ENCODE measurements at regions not wholly inside any gene's neighbourhood (a gene's known extent, or its start where the extent isn't known, plus 50 kb on each side); places are given as distances from the start of the nearest gene placed in this dataset.

DNA sequence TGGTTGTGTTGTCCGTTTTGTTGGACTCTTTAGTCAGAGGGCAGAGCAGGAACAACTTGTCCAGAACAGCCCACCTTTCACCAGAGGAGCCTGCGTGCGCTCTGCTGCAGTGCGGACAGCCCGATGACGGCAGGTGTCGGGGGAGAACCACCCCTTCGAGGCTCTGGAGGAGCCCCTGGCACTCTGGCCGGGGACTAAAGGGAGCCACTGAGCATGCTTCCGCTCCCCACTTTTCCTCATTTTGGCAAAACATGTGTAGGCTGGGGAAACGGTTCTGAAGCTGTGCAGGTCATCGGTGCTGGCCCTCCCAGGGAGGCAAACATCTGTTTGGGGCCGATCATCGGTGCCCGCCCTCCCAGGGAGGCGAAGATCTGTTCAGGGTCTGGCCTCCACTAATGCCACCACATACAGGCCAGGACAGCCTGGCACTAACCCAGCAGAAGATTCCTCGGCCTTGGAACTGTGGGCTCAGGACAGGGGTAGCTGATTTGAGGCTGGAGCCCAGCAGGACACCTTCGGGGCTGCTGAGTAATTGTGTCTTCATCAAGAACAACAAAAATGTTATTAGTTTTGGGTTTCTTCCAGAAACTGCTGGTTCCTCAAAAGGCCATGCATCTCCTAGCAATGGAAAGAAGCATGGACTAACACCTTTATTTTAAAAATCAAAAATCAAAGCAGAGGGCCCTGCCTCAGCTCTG, 124.4 kb upstream of the TCERG1L start:
- H3K27ac ChIP-seq: no peak overlapping the region
- peaks cover 6% of the 10 kb centered on the region for H3K27me3 ChIP-seq (replicated peaks; ENCODE audit: insufficient read depth)
- intact Hi-C loops (cut with DNase I): no loop called here
- H3K4me1 ChIP-seq (replicated peaks): no peaks in the 10 kb centered on the region
- no peaks in the 10 kb centered on the region for H3K9me3 ChIP-seq
- H3K36me3 ChIP-seq: no peaks in the 10 kb centered on the region
- DNase-seq (ENCODE audit: low spot score): no peak
- no peak overlapping the region for H3K4me3 ChIP-seq
- WGBS: 72% methylated on average over 18 of the region's 18 CpGs
- TF ChIP-seq POLR2A (IDR thresholded peaks at IDR 0.05) (no peak), POLR2AphosphoS5 (IDR thresholded peaks at IDR 0.05) (no peak)
- TF ChIP-seq, protein P1, sequence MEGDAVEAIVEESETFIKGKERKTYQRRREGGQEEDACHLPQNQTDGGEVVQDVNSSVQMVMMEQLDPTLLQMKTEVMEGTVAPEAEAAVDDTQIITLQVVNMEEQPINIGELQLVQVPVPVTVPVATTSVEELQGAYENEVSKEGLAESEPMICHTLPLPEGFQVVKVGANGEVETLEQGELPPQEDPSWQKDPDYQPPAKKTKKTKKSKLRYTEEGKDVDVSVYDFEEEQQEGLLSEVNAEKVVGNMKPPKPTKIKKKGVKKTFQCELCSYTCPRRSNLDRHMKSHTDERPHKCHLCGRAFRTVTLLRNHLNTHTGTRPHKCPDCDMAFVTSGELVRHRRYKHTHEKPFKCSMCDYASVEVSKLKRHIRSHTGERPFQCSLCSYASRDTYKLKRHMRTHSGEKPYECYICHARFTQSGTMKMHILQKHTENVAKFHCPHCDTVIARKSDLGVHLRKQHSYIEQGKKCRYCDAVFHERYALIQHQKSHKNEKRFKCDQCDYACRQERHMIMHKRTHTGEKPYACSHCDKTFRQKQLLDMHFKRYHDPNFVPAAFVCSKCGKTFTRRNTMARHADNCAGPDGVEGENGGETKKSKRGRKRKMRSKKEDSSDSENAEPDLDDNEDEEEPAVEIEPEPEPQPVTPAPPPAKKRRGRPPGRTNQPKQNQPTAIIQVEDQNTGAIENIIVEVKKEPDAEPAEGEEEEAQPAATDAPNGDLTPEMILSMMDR (IDR thresholded peaks at IDR 0.05): no peak

DNA sequence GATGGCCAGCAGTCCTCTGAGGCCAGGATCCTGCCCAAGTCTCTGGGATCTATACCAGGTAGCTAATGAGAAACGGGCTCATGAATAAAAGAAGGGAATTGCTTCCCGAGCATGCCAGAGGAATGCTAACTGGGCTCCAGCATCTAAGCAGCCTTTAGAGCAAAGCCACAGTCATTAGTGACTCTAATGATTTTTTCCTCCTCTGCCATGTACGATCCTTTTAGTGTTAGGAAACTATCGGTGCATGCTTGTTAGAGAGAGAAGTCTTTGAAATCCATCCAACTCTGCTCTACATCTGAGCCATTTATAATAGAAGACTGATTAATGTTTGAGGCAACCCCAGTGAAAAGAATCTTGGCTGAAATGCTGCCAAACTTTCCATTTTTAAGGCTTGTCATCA, 124.9 kb upstream of the TCERG1L start:
- DNase-seq (ENCODE audit: low spot score): no peak
- Histone ChIP-seq H3K27ac (no peak overlapping the region), H3K4me1 (replicated peaks) (no peaks in the 10 kb centered on the region), H3K9me3 (no peaks in the 10 kb centered on the region), H3K4me3 (no peak overlapping the region), H3K27me3 (replicated peaks; ENCODE audit: insufficient read depth) (peaks cover 6% of the 10 kb centered on the region), H3K36me3 (no peaks in the 10 kb centered on the region)
- intact Hi-C loops (cut with DNase I): no loop called here
- TF ChIP-seq POLR2AphosphoS5 (IDR thresholded peaks at IDR 0.05): no peak
- TF ChIP-seq POLR2A (IDR thresholded peaks at IDR 0.05): no peak
- TF ChIP-seq, protein P1 (IDR thresholded peaks at IDR 0.05): no peak
- WGBS: 13% methylated on average over 4 of the region's 4 CpGs

GRCh38 chr10:131437556-131438475, 126.3 kb upstream of the TCERG1L start:
- no peak overlapping the region for H3K27ac ChIP-seq
- H3K4me3 ChIP-seq: no peak overlapping the region
- TF ChIP-seq, protein P1 (IDR thresholded peaks at IDR 0.05): no peak
- TF ChIP-seq POLR2AphosphoS5 (IDR thresholded peaks at IDR 0.05) (no peak), POLR2A (IDR thresholded peaks at IDR 0.05) (no peak)
- H3K36me3 ChIP-seq: no peaks in the 10 kb centered on the region
- no peaks in the 10 kb centered on the region for H3K9me3 ChIP-seq
- H3K4me1 ChIP-seq (replicated peaks): no peaks in the 10 kb centered on the region
- H3K27me3 ChIP-seq (replicated peaks; ENCODE audit: insufficient read depth): no peaks in the 10 kb centered on the region
- intact Hi-C loops (cut with DNase I): no loop called here
- 61% methylated on average over 13 of the region's 13 CpGs for WGBS
- no peak for DNase-seq (ENCODE audit: low spot score)

- Histone ChIP-seq H3K4me3 (no peak overlapping the region), H3K36me3 (no peaks in the 10 kb centered on the region), H3K27ac (no peak overlapping the region), H3K27me3 (replicated peaks; ENCODE audit: insufficient read depth) (no peaks in the 10 kb centered on the region), H3K4me1 (replicated peaks) (no peaks in the 10 kb centered on the region), H3K9me3 (no peaks in the 10 kb centered on the region)
- intact Hi-C loops (cut with DNase I): no loop called here
- TF ChIP-seq POLR2AphosphoS5 (IDR thresholded peaks at IDR 0.05) (no peak), POLR2A (IDR thresholded peaks at IDR 0.05) (no peak)
- TF ChIP-seq, protein P1 (IDR thresholded peaks at IDR 0.05): no peak
- no peak for DNase-seq (ENCODE audit: low spot score)
- 74% methylated on average over 4 of the region's 4 CpGs for WGBS
Observed at GRCh38 chr10:131438665-131439064, 127.1 kb upstream of the TCERG1L start.
